T-helper 2 cell treated with Interferon-gamma antibody and Interleukin-4, amounts not matched to agents 100 ng/mL and 5 ng/mL, for 36 hours (primary cell): ENCODE measurements at regions not wholly inside any gene's neighbourhood (a gene's known extent, or its start where the extent isn't known, plus 50 kb on each side); places are given as distances from the start of the nearest gene placed in this dataset.

Experiments used
- intact Hi-C: fragments of 100-400 bp; cut with micrococcal nuclease; formaldehyde crosslinking; loops from one replicate; pipeline ENCODE4 v1.15.1; 2023

DNA sequence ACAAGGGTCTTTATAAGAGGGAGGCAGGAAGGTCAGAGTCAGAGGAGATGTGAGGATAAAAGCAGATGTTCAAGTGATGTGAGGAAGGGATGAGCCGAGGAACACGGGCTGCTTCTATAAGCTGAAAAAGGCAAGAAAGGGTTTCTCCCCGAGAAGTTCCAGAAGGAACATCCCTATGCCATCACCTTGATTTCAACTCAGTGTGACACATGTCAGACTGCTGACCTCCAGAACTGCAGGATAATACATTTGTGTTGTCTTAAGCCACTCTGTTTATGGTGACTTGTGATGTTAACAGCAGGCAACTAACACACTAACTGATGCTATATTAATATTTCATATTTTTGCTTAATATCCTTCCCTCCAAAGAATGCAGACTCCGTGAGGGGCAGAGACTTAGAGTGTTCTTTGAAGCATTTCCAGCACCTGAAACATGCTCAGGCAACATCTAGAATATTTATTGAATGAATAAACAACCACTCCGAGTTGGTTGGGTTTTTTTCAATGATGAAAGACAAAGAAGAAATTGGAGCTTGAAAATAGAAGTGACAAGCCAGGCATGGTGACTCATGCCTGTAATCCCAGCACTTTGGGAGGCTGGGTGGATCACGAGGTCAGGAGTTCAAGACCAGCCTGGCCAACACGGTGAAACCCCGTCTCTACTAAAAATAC, 77.6 kb upstream of the ADRA1B start:
- intact Hi-C loops = no loop called here

DNA sequence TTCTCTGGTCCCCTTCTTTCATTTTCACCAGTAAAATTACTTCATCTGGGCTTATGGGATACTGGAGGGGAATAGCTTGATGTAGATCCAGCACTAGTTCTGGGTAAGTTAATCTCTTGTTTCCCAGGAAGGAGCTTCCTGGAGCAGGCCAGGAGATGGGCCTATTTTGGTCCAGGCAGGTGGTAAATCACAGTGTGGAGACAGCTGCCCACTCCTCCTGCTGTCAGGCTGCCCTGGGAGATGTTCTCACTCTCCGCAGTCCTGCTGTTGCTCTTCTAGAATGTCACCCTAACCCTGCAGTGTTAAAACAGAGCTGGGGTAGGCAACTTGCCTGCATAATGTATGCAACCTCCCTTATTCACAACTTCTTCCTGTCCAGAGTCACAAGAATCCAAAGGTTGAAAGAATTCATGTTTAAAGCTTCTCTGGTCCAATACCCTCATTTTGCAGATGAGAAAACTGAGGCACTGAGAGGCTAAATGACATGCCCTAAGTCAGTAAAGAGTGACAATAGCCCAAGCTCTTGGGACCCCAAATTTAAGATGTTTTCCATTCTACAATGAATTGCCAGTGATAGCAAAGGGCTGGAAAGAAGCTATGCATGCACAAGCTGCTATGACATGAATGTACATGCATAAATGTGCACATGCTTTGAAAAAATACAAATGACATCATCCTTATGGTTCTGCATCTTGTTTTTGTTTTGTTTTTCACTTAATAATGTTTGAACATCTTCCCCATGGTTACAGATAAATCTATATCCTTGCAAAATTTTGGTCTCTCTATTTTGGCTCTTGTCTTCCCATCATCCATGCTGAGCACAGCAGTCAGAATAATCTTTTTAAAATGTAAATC, 71.8 kb upstream of the ADRA1B start:
- intact Hi-C loops = no loop called here

DNA sequence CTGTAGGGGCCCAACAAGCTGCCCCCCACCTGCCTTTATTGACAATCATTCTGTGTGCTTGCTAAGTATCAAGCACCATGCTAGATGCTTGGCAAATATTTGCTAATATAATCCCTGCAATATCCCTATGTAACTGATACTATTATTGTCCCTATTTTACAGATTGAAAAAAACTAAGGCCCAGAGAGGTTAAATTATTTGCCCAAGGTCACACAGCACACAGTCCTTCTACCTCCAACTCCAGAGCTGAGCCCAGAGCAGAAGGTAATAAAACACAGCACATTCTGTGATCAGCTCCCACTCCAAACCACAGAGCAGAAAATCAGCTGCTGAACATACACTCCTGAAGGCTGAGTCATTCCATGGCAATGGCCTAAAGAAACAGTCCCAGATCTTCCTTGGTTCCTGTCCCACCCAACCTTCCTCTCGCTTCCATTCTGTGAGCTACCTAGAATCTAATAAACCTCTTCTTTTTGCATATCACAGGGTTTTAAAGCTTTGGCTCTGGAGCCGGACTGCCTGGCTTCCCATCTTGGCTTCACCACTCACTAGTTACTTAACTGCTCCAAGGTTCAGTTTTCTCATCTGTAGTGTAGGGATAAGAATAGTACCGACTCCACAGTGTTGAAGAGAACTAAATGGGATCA, 66.7 kb upstream of the ADRA1B start:
- intact Hi-C loops = no loop called here

DNA sequence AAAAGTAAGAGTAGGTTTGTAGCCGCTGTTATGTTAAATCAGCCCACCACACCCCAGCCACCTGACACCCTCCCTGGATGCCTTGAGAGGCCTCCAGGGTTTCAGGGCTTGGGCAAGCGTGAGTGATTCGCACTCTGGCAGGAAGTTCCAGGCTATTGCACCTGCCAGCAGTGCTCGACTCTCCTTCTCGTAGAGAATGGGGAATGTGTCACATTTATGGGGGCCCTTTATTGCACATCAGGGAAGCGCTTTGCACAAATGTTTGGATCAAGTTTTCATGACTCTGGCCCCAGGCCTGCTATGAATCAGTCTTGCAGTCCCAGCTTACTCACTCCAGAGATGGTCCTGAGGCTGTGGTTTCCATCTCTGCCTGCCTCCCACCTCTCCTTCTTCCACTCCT, 66.1 kb upstream of the ADRA1B start:
- intact Hi-C loops = no loop called here

DNA sequence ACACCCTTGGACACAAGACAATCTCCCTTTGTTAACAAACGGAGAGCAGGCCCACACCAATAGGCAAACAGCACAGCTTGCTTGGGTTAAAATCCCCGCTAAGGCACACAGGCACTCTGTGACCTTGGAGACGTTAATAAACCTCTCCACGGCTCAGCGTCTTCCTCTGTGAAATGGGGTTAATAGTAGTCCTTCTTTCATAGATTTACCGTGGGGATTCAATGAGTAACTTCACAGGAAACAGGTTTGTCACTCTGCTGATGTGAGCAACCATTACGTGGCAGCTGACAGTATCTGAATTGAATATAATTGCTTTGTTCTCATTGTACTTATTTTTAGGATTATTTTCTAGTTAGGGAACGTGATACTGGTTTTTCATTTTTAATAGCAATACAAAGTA, 65.2 kb upstream of the ADRA1B start:
- intact Hi-C loops = no loop called here

DNA sequence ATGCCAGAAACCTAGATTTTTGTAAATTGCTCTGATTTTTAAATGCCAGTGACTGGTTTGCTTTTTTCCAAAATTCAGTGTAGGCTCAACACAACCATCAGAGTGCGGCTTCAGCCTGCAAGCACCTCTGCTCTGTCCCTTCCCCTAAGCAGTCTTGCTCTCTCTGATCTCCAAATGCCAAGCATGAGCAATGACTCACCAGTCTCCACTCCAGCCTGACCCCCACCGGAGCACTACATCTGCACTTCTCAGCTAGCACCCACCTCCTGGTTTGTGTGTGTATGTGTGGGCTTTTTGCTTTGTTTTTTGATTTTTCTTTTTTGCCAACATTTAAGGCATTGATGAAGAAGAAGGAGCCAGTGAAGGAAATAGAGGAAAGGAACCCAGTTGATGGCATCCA, 61.4 kb upstream of the ADRA1B start:
- intact Hi-C loops = no loop called here

DNA sequence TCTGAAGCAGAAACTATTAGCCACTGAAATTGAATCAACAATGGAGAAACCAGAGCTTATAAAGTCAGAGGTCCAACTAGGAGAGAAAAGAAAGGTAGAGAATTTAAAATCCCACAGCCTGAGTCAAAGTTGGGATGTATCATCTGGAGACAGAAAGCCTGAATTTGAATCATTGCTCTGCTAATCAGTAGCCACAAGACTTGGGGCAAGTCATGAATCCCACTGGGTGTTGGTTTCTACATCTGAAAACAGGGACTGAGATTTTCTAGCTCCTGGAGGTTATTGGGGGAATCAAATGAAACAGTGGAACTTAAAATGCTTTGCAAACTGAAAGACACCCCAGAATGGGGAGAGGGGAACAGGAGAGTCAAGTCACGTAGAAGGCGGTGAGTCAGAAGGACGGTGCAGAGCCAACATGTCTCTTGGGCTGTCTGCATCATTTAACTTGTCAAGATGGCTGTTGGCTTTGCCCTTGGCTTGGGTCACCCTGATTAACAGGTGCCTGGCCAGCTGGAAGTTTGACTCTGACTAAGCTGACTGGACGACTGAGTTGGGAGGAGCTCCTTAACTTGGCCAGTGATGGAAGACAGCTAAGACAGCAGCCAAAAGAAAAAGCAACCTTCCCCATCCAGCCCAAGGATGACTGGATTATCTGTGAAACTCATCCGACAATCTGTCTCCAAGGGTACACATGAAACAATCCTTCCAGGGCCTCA, 60.6 kb upstream of the ADRA1B start:
- intact Hi-C loops = no loop called here

DNA sequence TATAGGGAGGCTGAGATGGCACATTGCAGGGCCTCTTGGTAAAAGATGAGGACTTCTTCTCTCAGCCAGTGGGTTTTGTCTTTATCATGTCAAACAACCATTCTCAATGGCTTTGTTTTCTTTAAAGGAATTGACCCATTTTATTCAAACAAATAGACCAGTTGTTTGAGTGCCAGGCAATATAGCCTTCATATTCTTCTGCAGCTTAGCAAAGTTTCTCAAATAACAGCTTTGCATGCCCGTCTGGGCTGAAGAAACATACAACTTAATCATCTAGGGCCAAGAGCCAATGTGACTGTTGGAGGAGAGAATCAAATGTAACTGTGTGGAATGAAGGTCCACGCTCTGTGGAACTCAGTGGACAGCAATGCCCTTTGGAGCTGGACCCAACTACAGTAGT, 57.4 kb upstream of the ADRA1B start:
- intact Hi-C loops = no loop called here

DNA sequence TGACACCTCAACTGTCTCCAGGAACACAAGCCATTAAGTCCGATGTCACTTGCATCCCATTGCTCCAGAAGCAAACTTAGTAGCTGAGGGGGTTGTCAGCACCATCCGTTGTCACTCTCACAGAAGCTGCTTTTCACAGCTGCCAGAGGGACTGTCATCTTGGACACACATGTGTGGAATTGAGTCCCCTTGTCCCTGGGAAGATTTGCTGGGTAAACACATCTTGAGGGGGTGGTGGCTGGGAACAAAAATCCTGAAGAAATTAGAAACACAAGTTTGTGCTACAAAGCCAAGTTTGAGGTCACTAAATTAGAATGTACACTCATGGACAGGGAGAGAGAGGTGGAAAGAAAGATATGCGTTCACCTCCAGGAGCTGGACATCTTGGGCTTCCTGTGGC, 55.2 kb upstream of the ADRA1B start:
- intact Hi-C loops = no loop called here

DNA sequence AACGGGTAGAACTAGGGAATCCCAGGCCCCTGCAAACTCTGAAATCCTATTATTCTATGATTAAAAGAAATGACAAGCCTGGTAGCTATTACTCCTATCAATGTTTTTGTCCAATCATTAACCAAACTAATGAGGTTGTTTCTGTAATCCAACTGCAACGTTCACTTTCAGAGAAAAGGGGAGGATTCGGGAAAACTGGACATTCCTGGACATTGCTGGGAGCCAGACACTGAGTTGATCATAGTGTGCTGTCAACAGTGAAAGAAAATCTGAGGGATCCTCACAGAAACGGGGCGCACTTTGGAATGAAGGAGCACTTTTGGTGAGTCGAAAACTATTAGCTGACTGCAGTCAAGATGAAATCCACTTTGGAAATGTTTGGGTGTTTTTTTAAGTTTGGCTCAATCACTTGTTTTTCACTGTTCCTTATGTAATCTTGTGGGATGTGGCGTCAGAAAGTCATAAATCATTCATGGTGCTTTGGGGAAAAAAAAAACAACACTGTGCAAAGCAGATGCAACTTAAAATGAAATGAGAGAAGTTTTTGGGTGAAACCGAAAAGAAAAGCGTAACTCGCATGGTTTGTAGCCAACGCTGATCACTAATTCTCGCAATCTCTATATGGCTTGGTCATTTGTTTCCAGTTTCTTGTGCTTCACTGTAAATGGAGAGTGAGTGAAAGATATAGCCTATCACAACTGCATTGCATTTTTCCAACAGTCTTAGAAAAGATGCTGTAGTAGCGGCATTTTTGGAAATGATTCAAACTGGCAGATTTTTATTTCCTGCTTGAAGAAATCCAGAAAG, 51.2 kb upstream of the ADRA1B start:
- intact Hi-C loops = no loop called here

DNA sequence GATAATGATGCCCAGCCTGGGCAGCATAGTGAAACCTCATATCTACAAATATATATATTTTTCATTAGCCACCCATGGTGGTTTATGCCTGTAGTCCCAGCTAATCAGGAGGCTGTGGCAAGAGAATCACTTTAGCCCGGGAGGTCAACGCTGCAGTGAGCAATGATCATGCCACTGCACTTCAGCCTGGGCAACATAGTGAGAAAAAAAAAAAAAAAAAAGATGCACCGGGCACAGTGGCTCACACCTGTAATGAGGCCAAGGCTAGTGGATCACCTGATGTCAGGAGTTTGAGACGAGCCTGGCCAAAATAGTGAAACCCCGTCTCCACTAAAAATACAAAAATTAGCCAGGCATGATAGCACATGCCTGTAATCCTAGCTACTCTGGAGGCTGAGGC, 50.2 kb upstream of the ADRA1B start:
- intact Hi-C loops = no loop called here
